Lung microvascular endothelial cell (primary cell): ENCODE measurements at regions not wholly inside any gene's neighbourhood (a gene's known extent, or its start where the extent isn't known, plus 50 kb on each side); places are given as distances from the start of the nearest gene placed in this dataset.
"Not testable (repeated sequence)": the region's sequence is repeated elsewhere in the genome, so short reads cannot be mapped to it uniquely, and the experiment has no call there.

Experiments
- DNase-seq, 2 donors: peaks; one replicate each; pipeline versions ENCODE4 v3.0.0 to v3.0.0-alpha.2; 2010; ENCODE audit warnings: low read depth in 2 of 2

DNA sequence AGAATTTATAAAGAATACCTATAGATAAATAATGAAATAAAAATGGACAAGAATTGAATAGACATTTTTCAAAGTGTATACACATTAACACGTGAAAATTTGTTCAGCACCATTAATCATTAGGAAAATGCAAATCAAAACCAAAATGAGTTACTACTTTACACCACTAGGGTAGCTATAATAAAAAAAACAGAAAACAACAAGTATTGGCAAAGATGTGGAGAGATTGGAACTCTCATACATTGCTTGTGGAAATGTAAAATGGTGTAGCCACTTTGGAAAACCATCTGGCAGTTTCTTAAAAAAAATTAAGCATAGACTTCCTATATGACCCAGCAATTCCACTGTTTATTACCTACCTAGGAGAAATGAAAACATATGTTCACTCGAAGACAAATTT is 172.8 kb upstream of the P2RY1 start:
- no peak for DNase-seq

DNA sequence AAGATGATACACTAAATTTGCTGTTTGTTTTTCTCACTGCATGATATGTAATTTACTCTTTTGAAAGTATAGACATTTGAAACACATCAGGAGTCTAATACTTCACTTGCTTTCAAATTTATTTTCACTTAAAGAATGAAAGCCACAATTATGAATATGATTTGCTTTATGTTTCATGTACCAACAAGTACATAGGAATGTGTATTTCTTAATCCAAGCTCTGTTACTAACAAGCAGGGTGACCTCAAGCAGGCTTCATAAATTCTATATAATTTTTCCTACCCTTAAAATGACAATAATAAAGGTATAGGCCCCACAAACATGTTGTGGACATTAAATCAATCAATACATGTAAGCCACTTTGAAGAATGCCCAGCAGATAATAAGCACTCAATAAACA is 170.2 kb upstream of the P2RY1 start:
- DNase-seq, result no peak

- no peak for DNase-seq
These were observed 167.7 kb upstream of the P2RY1 start for GRCh38 chr3:152667267-152667666.

DNA sequence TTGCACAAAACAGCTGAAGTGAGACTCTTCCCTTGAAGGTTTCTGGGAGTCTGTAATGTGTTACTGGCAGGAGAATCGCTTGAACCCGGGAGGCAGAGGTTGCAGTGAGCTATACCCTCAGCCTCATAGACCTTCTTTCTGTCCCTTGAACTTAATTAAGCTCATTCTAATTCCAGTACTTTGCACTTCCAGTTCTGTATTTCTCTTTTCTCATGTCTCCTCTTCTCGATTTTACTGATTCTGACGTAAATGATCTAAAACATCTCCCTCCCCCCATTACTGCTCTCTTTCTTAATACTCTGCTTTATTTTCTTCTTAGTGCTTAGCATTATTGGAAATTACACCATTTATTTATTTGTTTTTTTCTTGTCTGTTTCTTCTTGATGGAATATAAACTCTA is 165.4 kb upstream of the P2RY1 start:
- no peak for DNase-seq

DNA sequence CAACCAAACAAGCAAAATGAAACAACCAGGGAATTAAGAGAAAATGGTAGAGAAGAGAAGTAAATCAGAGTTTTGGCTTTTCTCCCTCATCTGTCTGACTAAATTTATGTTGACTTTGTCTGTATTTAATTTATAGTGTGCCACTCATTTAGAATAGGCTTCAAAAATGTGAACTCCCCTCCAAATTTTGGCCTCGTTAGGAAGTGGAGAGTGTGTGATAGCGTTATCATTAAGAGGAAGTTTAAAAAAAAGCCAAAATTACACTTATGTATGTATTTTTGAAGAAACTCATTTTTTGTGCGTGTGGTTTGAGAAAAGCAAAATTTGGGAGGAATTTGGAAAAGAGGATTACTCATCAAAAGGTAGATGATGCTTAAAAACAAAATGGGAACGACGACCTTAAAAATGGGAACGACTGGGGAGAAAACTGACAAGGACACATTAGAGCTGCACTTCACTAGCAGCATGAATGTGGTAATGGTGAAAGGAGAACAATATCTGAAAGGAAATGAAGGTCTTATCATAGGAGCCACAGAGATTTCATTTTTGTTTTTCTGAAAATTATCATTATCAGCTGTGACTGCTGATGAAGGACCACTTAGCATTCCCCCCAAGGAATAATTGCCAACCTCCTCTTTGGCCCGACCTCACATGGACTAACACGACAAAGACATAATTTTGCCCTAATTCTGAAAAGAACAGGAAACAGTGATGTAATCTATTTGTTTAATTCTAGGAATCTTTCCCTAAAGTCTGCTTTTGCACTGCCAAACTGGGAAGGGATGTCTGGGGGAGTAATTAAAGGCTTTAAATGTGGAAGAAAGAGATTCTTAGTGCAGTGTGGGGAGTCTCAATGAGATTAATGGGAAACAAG is 163.2 kb upstream of the P2RY1 start:
- peak in 1 of 2 donors; percentile 9 for DNase-seq

DNA sequence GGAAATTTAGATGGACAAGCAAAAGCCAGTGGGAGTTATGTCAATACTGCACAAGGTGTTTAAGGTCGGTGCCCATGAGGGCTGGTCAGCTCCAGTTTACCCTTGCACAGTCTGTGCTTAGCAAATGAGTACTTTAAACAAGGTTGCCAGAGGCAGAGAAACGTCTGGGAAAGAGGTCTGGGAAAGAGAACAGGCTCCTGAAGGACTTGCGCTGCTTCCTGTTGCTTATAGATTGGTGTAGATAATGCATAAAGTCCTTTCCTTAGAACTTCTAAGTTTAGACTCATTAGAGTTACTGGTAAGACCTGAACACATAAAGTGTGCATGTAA is 162.6 kb upstream of the P2RY1 start:
- no peak for DNase-seq

GRCh38 chr3:152676810-152677379 is 158.0 kb upstream of the P2RY1 start:
- DNase-seq, result no peak

DNA sequence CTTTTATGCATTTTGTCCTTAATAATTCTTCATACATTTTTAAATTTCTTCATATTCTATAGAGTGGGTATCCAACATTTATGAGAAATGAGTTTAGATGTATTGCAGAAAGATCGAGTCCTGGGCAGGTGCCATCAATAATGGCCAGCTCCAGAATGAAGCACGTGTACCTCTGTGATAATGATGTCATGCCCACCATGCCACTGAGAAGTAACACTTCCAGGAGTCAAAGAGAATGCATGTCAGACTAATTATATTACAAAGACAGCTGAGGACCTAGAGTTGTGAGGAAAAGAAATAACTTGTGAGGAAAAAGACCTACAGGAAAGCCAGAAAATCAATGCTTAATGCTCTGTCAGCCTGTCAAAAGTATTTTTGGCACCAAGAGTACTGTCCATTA is 157.4 kb upstream of the P2RY1 start:
- DNase-seq, result no peak

GRCh38 chr3:152682477-152682876 is 152.5 kb upstream of the P2RY1 start:
- DNase-seq, result no peak

DNA sequence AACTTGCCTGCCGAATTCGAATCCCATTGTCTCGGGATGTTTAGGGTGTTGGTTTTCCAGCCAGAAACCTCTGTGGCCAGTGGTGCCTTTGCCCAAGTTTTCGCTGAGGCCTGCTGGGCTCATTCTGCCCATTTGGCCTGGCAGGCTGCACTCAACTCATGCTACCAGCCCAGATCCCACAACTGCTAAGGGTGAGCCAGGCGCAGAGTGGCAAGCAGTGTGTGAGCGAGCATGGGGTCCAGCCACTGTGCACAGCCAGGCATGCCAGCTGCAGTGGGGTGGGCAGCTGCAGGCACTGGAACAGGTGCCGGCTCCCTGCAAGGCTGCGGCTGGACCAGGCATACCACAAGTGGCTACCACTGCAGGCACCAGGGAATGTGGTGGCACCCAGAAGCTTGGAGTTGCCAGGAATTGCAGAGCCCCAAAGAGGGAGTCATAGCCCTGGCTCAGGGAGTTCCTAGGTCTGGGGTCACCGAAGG is 151.4 kb upstream of the P2RY1 start:
- DNase-seq, result no peak

- DNase-seq, result no peak
These were observed 150.7 kb upstream of the P2RY1 start for GRCh38 chr3:152684279-152684678.

GRCh38 chr3:152688313-152688712 is 146.6 kb upstream of the P2RY1 start:
- DNase-seq, result no peak

DNA sequence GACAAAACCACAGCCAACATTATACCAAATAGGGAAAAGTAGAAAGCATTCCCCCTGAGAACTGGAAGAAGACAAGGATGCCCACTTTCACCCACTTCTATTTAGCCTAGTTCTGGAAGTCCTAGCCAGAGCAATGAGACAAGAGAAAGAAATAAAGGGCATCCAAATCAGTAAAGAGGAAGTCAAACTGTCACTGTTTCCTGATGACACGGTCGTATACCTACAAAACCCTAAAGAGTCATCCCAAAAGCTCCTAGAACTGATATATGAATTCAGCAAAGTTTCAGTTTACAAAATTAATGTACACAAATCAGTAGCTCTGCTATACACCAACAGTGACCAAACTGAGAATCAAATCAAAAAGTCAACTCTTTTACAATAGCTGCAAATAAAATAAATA is 142.6 kb upstream of the P2RY1 start:
- DNase-seq, result not testable (repeated sequence)

DNA sequence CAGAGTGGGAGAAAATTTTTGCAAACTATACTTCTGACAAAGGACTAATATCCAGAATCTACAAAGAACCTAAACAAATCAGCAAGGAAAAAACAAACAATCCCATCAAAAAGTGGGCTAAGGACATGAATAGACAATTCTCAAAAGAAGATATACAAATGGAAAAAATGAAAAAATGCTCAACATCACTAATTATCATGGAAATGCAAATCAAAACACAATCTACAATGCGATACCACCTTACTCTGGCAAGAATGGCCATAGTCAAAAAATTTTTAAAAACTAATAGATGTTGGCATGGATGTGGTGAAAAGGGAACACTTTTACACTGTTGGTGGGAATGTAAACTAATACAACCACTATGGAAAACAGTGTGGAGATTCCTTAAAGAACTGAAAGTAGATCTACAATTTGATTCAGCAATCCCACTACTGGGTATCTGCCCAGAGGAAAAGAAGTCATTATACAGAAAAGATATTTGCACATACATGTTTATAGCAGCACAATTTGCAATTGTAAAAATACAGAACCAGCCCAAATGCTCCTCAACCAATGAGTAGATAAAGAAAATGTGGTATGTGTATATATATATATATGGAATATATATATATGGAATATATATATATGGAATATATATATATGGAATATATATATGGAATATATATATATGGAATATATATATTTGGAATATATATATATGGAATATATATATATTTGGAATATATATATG is 141.2 kb upstream of the P2RY1 start:
- not testable (repeated sequence) for DNase-seq

DNA sequence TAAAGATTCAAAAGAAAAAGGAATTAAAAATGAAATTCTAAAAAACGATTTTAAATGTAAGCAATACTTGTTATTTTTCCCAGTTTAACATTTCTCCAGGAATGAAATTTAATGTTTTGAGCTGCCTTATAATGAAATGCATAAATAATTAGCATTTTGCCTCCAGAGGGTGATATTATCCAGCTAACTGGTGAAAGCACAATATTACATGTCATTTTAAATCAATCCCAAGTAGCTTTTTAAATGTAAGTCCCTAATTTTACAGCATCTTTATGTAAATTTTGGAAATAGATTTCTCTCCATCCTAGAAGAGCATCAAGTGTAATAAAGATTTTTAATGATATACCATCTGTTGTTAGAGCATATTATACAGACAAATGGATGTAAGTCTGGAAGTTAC is 139.1 kb upstream of the P2RY1 start:
- DNase-seq, result no peak

DNA sequence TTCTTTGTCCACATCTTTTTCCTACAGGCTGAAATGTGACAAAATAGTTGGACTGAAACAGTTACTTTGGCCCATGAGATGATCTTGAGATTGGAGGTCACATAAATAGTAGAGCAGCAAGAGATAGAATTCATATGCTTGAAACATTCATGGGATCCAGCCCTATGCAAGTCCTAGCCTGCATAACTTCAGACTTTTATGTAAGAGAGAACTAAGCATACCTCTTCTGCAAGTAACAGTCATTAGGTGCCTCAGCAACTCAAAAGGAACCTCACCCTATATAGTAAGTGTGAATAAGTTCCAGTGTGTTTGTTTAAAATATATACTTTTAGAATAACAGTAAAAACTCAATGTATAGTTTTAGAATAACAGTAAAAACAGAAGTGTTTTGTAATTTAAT is 138.0 kb upstream of the P2RY1 start:
- DNase-seq, result no peak

DNA sequence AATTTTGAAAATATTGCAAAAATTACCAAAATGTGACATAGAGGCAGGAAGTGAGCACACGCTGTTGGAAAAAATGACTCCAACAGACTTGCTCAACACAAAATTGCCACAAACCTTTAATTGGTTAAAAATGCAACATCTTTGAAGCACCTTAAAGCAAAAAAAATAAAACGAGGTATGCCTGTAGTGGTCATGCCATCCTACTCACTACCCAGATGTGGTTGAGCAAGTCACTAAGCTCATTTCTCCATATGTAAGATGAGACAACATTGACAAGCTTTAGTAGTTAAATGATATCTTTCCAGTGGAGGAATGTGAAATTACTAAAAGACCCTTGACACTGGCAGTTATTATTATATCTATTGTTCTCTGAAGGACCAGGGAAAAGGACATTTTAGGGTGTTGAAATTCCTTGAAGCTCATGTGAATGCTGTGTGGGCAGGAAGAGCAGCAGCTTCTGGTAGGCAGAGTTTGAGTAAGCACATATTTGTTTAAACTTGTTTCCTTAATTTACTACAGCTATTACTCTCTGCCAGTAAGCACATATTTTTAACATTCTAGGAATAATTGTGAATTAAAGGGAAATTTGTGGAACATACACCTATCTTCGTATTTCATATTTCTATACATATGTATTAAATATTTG is 131.6 kb upstream of the P2RY1 start:
- no peak for DNase-seq

DNA sequence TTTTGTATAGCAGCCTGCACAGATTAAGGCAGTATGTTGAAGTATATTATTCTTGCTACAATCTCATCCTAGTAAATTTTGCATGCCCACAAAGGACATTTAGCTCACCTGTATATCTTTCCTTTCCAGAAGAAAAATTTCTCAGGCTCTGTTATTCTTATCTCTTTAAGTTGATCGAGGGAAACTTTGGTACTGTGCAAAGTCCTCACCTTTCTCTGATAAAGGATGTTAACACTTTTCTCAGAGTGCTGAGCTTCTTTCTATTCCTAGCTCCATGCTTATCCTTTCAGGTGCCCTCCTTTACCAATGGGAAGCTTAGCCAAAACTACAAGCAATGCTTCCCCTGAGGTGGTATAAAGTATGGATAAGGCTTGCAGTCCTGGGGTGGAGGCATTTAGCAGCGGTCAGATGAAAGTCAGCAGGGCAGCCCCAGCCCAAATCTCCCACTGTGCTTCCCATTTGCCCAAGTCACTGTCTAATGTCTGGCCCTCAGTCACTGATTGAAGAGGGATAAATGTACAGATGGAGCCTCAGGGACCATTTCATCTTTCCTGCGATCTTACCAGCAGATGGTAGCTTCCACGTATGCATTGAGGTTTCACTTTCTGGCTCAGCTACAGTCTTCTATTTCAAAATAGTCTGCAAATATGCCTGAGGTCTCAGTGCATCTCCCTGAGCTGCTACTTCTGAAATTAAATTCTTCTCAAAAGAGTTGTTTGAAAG is 127.8 kb upstream of the P2RY1 start:
- DNase-seq, result no peak

GRCh38 chr3:152709659-152710058 is 125.3 kb upstream of the P2RY1 start:
- no peak for DNase-seq

GRCh38 chr3:152710549-152710948 is 124.4 kb upstream of the P2RY1 start:
- DNase-seq, result no peak

DNA sequence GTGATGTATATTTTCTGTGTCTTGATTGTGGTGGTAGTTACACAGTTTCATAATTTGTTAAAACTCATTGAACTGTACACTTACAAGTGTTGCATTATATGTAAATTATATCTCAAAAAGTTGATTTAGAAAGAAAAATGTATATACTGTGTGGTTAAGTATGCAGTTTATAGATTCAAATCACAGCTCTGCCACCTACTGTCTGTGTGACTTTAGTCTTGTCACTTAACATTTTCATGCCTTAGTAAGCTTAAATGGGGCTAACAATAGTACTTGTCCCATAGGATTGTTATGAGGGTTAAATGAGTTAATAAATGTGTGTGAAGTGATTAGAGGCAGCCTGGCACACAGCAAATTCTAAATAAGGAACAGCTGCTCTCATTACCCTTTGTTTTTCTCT is 120.9 kb upstream of the P2RY1 start:
- no peak for DNase-seq

DNA sequence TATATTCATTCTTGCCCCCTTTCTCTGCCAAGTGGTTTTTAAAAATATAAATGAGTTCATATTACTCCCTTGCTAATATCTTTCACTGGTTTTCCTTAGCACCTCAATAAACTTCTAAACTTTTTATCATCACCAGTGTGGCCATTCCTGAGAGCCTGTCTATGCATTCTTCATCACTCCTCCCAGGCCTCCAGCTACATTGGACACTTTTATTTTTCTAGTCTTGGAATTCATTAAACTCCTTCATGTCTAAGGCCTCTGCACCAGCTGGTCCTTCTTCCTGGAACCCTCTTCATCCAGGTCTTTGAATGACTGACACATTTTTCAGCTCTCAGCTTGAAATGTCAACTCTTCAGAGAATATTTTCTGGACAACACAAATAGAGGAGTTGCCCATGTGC is 120.4 kb upstream of the P2RY1 start:
- DNase-seq, result no peak
